ENCODE measurements at regions not wholly inside any gene's neighbourhood (a gene's known extent, or its start where the extent isn't known, plus 50 kb on each side); places are given as distances from the start of the nearest gene placed in this dataset.

GRCh38 chr18:75896865-75897264, 469.4 kb upstream of the SMIM21 start:
- no peak for TF ChIP-seq EZH2 (IDR thresholded peaks at IDR 0.05; ENCODE audit: insufficient read depth, low read length)
- peak; percentile 12 for TF ChIP-seq CTCF (IDR thresholded peaks at IDR 0.05; ENCODE audit: insufficient read depth, low read depth, low read length)

Data from astrocyte (in vitro differentiated cells and primary cell).